ACHN (cell line): ENCODE measurements at regions not wholly inside any gene's neighbourhood (a gene's known extent, or its start where the extent isn't known, plus 50 kb on each side); places are given as distances from the start of the nearest gene placed in this dataset.
"Not testable (repeated sequence)": the region's sequence is repeated elsewhere in the genome, so short reads cannot be mapped to it uniquely, and the experiment has no call there.

Experiments used
- DNase-seq: peaks from one replicate; pipeline ENCODE4 v3.0.0-alpha.2; 2015
- in situ Hi-C: cut with HindIII; loops from 2 replicates; pipeline ENCODE4 v1.10.0; 2017; ENCODE audit warnings: low sequenced_read_pairs, low pct_ligation_motif_present, low pct_unique_long_range_greater_than_20kb

DNA sequence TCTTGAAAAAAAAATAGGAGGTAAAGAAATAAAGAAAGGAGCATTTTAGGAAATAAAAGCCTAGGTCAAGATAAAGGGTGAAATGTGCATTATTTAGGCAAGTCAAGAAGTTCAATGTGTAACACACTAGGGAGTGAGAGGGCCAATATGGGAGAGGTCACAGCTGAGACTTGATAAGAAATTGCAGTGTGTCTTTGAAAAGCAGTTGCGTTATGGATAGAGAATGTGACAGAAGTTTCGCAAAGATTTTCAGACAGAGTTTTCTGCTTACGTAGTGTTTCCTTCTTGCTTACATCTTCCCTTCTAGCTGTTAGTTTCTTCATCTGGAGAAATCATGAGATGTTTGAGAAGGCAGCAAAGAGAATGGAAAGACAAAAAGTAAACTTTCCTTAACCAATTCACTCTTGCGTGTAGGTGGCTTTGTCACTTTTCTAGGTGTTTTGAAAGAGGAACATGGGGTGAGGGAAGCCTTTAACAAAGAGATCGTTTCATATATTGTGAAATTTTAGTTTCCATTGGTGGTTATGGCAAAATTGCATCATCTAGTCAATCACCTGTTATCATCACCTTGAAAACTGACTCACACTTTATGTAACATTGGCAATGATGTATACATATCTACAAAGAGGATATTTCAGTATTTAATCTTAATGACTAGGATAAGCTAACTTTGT lies 975.5 kb downstream of the OLFM4 start:
- DNase-seq, result no peak

GRCh38 chr13:54016542-54016941 lies 987.9 kb downstream of the OLFM4 start:
- DNase-seq, result no peak
- in situ Hi-C loops, result no loop called here

More for the DNA sequence above, 975.5 kb downstream of the OLFM4 start:
- in situ Hi-C loops, result no loop called here

DNA sequence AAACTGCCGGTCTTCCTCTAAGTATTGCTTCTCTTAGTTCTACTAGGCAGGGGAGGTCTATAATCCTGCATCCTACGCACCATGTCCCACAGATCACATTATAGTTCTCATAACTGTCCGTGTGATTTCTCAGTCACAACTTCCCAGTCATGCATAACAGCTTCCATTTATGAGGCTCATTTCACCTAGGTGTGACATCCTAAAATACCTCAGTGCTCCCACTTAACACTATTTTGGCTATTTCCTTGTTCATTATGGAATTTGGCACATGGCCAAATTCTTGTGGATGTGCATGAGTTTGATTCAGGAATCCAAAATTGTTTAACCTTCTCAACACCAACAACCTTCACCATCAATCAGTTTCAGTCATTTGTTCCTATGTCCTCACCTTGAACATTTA lies 989.9 kb downstream of the OLFM4 start:
- in situ Hi-C loops, result no loop called here
- no peak for DNase-seq

DNA sequence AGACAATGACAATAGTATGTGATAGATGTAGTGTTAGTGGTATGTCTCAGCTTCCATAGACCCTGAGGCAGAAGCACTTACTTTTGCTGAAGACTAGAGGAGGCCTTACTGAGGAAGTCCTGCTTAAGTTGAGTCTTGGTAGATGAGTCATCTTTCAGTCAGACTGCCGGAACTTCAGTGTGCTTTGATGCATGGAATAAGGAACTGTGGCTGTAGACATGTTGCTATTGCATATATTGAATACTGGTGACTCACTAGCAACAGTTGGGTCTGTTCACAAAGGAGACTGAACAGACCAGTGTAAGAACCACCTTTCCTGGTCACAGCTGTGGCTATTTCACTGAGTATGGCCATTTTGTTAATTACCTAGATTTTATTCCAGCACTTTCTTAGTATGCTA lies 1000.6 kb downstream of the OLFM4 start:
- DNase-seq, result peak; percentile 95
- in situ Hi-C loops, result no loop called here

DNA sequence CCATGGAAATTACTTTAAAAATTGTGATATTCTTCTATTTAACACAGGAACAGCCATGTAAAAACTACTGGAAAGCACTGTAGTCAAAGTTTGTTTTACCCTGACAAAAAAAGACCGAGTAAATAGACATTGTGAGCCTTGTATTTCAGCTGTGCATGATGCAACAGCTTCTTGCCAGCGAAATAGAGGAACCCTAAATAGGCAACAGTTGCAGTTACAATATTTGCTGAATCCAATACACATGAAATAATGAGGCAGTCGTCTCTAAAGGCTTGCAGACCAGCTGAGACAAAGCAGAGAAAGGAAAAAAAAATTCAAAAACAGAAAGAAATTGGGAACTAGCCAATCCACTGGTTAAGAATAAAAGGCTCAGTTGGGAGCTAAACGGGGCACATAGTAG lies 1001.1 kb downstream of the OLFM4 start:
- in situ Hi-C loops, result no loop called here
- DNase-seq, result peak; percentile 24

DNA sequence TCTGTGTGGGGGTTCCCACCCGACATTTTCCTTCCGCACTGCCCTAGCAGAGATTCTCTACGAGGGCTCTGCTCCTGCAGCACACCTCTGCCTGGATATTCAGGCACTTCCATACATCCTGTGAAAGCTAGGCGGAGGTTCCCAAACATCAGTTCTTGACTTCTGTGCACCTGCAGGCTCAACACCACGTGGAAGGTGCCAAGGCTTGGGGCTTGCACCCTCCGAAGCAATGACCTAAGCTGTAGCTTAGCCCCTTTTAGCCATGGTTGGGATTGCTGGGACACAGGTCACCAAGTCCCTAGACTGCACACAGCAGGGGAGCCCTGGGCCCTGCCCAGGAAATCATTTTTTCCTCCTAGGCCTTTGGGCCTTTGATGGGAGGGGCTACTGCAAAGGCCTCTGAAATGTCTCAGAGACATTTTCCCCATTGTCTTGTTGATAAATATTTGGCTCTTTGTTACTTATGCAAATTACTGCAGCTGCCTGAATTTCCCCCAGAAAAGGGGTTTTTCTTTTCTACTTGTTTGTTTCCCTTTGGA lies 1004.8 kb downstream of the OLFM4 start:
- in situ Hi-C loops, result no loop called here

GRCh38 chr13:54034047-54034446 lies 1005.4 kb downstream of the OLFM4 start:
- no peak for DNase-seq
- in situ Hi-C loops, result no loop called here

More for the DNA sequence above, 1004.8 kb downstream of the OLFM4 start:
- DNase-seq, result no peak

DNA sequence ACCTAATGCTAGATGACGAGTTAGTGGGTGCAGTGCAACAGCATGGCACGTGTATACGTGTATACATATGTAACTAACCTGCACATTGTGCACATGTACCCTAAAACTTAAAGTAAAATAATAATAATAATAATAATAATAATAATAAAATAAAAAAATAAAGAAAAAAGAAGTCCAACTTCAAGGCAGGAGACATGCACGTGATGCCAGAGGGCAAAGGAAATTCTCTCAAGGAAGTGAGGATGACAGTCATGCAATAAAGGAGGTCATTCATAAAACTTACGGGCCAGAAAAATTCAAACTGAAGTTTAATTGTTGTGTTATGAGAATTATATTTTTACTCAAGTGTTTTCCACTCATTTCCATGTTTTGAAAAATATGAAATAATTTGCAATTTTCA lies 1028.8 kb downstream of the OLFM4 start:
- in situ Hi-C loops, result not testable (repeated sequence)

GRCh38 chr13:54069958-54070357 lies 1041.3 kb downstream of the OLFM4 start:
- in situ Hi-C loops, DNase-seq: not testable (repeated sequence)

More for the DNA sequence above, 1028.8 kb downstream of the OLFM4 start:
- DNase-seq, result not testable (repeated sequence)

DNA sequence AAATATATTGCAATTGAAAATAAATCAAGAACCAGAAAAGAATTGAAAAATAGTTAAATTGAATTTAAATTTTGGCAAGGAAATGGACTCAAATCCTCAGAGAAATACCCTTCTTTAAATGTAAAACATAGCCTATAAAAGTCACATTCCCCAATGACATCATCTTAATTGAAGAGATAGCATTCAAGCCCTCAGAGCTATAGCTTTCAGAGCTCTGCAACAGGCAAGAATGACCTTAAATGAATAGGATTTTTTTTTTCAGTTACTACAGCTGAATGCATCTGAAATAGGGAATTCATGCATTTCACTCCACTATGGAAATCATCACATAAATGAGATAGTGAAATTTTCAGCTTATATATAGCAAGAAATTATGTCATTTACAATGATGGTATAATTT lies 1049.0 kb downstream of the OLFM4 start:
- in situ Hi-C loops, result no loop called here
- no peak for DNase-seq

- DNase-seq, result no peak
- in situ Hi-C loops, result no loop called here
Measured at GRCh38 chr13:54078271-54078870, 1049.8 kb downstream of the OLFM4 start.

DNA sequence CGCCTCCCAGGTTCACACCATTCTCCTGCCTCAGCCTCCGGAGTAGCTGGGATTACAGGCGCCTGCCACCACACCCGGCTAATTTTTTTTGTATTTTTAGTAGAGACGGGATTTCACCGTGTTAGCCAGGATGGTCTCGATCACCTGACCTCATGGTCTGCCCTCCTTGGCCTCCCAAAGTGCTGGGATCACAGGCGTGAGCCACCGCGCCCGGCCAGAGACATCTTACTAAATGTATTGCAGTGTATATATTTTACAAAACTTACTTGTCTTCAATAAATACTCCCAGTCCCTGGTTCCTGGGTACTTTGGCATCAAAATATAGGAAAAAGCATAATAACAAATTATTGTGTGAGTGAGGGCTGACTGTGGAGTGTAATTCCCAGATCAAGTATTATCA lies 1053.7 kb downstream of the OLFM4 start:
- DNase-seq, in situ Hi-C loops: not testable (repeated sequence)

DNA sequence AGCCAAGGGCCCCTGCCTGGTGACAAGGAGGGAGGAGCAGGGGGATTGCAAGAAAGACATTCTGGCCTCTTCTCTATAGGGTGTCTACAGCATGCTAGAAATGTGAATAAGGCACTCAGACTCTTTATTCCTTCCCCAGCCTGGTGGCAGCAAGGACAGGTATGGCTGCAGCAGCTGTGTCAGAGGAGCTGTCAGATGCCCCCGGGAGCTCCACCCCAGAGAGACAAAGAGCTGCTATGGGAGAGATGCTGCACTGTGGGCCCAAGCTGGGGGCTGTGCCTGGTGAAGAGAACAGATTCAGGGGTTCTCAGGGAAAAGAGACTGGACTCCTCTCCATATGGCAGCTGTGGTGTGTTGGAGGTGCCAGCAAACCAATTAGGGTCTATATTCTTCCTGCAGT lies 1063.3 kb downstream of the OLFM4 start:
- in situ Hi-C loops, result no loop called here
- DNase-seq, result no peak

DNA sequence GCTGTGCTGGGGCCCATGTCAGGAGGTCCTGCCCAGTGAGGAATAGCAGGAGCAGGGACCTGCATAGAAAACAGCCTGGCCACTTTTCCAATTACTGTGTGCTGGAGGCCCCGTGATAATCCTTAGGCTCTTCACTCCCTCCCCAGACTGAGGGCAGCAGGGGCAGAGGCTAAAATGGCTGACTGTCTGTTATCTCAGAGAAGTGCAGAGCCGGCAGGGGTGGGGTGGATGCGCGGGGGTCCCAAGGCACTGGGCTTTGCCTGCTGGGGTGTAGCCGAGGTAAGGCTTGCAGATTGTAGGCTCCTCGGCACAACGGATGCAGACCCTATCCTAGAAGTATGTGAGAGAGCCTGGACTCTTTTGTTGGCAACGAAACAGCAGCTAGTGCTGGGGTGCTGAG lies 1064.1 kb downstream of the OLFM4 start:
- DNase-seq, result no peak
- in situ Hi-C loops, result no loop called here

DNA sequence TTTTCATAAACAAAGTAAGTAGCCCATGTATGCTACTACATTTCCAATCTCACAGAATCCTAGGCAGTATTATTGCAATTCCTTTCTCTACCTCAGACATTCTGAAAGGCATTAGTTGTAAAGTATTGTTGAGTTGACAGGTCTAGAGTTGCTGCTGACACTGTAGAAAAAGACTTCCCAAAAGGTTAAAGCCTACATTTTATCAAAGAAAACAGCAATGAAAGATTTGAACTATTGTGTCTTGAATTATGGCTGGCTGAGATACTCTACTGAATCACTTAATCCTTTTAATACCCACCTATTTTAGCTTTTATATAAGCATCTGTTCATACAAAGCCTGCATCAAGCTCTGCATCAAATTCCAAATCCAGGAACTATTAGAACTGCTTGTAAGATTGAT lies 1082.0 kb downstream of the OLFM4 start:
- DNase-seq, result no peak
- in situ Hi-C loops, result no loop called here

GRCh38 chr13:54124700-54125099 lies 1096.1 kb downstream of the OLFM4 start:
- in situ Hi-C loops, result no loop called here
- DNase-seq, result no peak

GRCh38 chr13:54130931-54131330 lies 1102.3 kb downstream of the OLFM4 start:
- in situ Hi-C loops, DNase-seq: not testable (repeated sequence)

DNA sequence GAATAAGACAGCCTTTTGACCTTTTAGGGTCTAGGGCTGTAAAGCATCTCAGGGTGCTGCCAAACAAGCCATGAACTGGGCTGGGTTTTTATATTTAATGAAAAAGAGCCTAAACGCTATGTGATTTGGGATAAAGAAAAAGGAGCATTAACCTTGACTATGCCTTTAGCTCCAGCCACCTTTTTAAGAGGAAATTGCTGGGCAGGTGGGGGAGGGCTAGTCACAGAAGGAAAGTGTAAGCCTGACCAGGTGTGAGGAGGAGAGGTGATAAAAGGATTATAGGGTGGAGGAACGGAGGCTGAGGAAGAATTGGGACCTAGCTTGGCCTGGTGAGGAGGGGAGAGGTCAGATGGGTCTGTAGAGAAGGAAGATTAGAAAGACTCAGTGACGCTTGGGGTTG lies 1102.8 kb downstream of the OLFM4 start:
- in situ Hi-C loops, DNase-seq: not testable (repeated sequence)

GRCh38 chr13:54132127-54132526 lies 1103.5 kb downstream of the OLFM4 start:
- DNase-seq, in situ Hi-C loops: not testable (repeated sequence)

DNA sequence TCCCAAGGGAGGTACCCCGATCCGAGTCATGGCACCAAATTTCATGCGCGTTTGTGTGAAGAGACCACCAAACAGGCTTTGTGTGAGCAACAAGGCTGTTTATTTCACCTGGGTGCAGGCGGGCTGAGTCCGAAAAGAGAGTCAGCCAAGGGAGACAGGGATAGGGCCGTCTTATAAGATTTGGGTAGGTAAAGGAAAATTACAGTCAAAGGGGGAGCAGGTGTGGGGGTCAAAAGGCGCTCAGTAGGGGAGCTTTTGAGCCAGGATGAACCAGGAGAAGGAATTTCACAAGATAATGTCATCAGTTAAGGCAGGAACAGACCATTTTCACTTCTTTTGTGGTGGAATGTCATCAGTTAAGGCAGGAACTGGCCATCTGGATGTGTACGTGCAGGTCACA lies 1104.1 kb downstream of the OLFM4 start:
- in situ Hi-C loops, DNase-seq: not testable (repeated sequence)
